Neural cell (in vitro differentiated cells): ENCODE measurements at regions not wholly inside any gene's neighbourhood (a gene's known extent, or its start where the extent isn't known, plus 50 kb on each side); places are given as distances from the start of the nearest gene placed in this dataset.

Experiments used
- H2AFZ ChIP-seq: fragments of 200-600, 300-800 bp; sonication (generic), shearing (Covaris generic); 2 replicates; pipeline ENCODE4 v1.6.0; 2014; ENCODE audit warnings: low read depth, mild to moderate bottlenecking, antibody characterized with exemption, low read length, moderate library complexity
- H3F3A ChIP-seq: fragments of 200-600 bp; shearing (Covaris generic); 2 replicates; pipeline ENCODE4 v1.6.1; 2016; ENCODE audit warnings: mild to moderate bottlenecking, moderate library complexity, mixed read lengths, antibody characterized with exemption, low read length; ENCODE audit not compliant: insufficient read depth, poor library complexity, severe bottlenecking
- H3K27ac ChIP-seq: fragments of 200-600, 300-800 bp; sonication (generic), shearing (Covaris generic); 2 replicates; pipeline ENCODE4 v1.5.1; 2014; ENCODE audit warnings: mild to moderate bottlenecking, low read length, moderate library complexity
- H3K27me3 ChIP-seq: fragments of 300-800, 200-600 bp; sonication (generic), shearing (Covaris generic); 2 replicates; pipeline ENCODE4 v1.6.0; 2014; ENCODE audit warnings: mild to moderate bottlenecking, low read depth, low read length, moderate library complexity; ENCODE audit not compliant: insufficient read depth
- H3K36me3 ChIP-seq: fragments of 300-800, 200-600 bp; sonication (generic), shearing (Covaris generic); 2 replicates; pipeline ENCODE4 v1.5.1; 2014; ENCODE audit warnings: mild to moderate bottlenecking, antibody characterized with exemption, low read length, moderate library complexity; ENCODE audit not compliant: insufficient read depth
- H3K4me2 ChIP-seq: fragments of 300-800, 200-600 bp; sonication (generic), shearing (Covaris generic); 2 replicates; pipeline ENCODE4 v1.6.0; 2014; ENCODE audit warnings: mild to moderate bottlenecking, low read length
- H3K4me3 ChIP-seq: fragments of 300-800, 200-600 bp; sonication (generic), shearing (Covaris generic); 2 replicates; pipeline ENCODE4 v1.5.1; 2014; ENCODE audit warnings: mild to moderate bottlenecking, low read length, moderate library complexity
- H3K79me2 ChIP-seq: fragments of 200-600 bp; shearing (Covaris generic); replicated peaks from 2 replicates; pipeline ENCODE4 v1.6.0; 2014; ENCODE audit warnings: mild to moderate bottlenecking, low read length, moderate library complexity; ENCODE audit not compliant: insufficient read depth
- H3K9ac ChIP-seq: fragments of 300-800, 200-600 bp; sonication (generic), shearing (Covaris generic); 2 replicates; pipeline ENCODE4 v1.6.1; 2016; ENCODE audit warnings: mild to moderate bottlenecking, low read length, mixed read lengths
- H3K9me2 ChIP-seq: fragments of 200-600 bp; shearing (Covaris generic); 2 replicates; pipeline ENCODE4 v1.6.1; 2016; ENCODE audit warnings: mild to moderate bottlenecking, low read length, mixed read lengths; ENCODE audit not compliant: insufficient read depth
- H3K9me3 ChIP-seq: fragments of 200-600, 300-800 bp; sonication (generic), shearing (Covaris generic); 2 replicates; pipeline ENCODE4 v1.6.1; 2016; ENCODE audit warnings: mild to moderate bottlenecking, mixed run types, low read length, moderate library complexity, mixed read lengths
- H4K20me1 ChIP-seq: fragments of 200-600 bp; shearing (Covaris generic); 2 replicates; pipeline ENCODE4 v1.6.1; 2016; ENCODE audit warnings: mild to moderate bottlenecking, mixed run types; ENCODE audit not compliant: insufficient read depth
- CTCF ChIP-seq: fragments of 450-650 bp; IDR thresholded peaks from 2 replicates; pipeline ENCODE4 v1.5.1; 2014; ENCODE audit warnings: antibody characterized with exemption, mild to moderate bottlenecking, moderate library complexity; ENCODE audit not compliant: poor library complexity, severe bottlenecking
- EP300 ChIP-seq: fragments of 450-650 bp; conservative IDR thresholded peaks from 2 replicates; pipeline ENCODE4 v1.6.1; 2014; ENCODE audit warnings: antibody characterized with exemption, mild to moderate bottlenecking, moderate library complexity; ENCODE audit not compliant: poor library complexity, severe bottlenecking
- EZH2 ChIP-seq: fragments of 200-600, 300-800 bp; shearing (Covaris generic), sonication (generic); IDR thresholded peaks from 2 replicates; pipeline ENCODE4 v1.6.1; 2014; ENCODE audit warnings: antibody characterized with exemption, low read length, borderline replicate concordance, mild to moderate bottlenecking; ENCODE audit not compliant: insufficient read depth, poor library complexity, severe bottlenecking
- MXI1 ChIP-seq: fragments of 450-650 bp; conservative IDR thresholded peaks from 2 replicates; pipeline ENCODE4 v1.6.1; 2014; ENCODE audit warnings: antibody characterized with exemption, mild to moderate bottlenecking; ENCODE audit not compliant: poor library complexity, severe bottlenecking
- POLR2AphosphoS5 ChIP-seq: IDR thresholded peaks from 2 replicates; pipeline ENCODE4 v1.6.1; 2012
- RAD21 ChIP-seq: fragments of 450-650 bp; conservative IDR thresholded peaks from 2 replicates; pipeline ENCODE4 v1.6.1; 2014; ENCODE audit warnings: antibody characterized with exemption, mild to moderate bottlenecking, moderate library complexity
- REST ChIP-seq: IDR thresholded peaks from 2 replicates; pipeline ENCODE4 v1.6.1; 2012; ENCODE audit warnings: borderline replicate concordance
- SMC3 ChIP-seq: fragments of 450-650 bp; conservative IDR thresholded peaks from 2 replicates; pipeline ENCODE4 v1.6.1; 2014; ENCODE audit warnings: antibody characterized with exemption, mild to moderate bottlenecking, moderate library complexity; ENCODE audit not compliant: poor library complexity
- TAF1 ChIP-seq: IDR thresholded peaks from 2 replicates; pipeline ENCODE4 v1.6.1; 2012; ENCODE audit warnings: low read depth

- Histone ChIP-seq H3K9me3 (no peaks in the 10 kb centered on the region), H2AFZ (no peak overlapping the region), H3K36me3 (no peaks in the 10 kb centered on the region), H3K9me2 (no peaks in the 10 kb centered on the region), H3K4me2 (no peak overlapping the region), H3K27me3 (no peaks in the 10 kb centered on the region), H4K20me1 (no peaks in the 10 kb centered on the region), H3K4me3 (no peak overlapping the region), H3F3A (no peaks in the 10 kb centered on the region), H3K9ac (no peak overlapping the region), H3K27ac (no peak overlapping the region), H3K79me2 (no peaks in the 10 kb centered on the region)
- no peak for TF ChIP-seq TAF1
- no peak for TF ChIP-seq RAD21
- no peak for TF ChIP-seq EZH2
- TF ChIP-seq POLR2AphosphoS5: no peak
- TF ChIP-seq EP300: no peak
- no peak for TF ChIP-seq REST
- TF ChIP-seq SMC3: no peak
- no peak for TF ChIP-seq CTCF
These were observed 301.9 kb upstream of the KYNU start for GRCh38 chr2:142575561-142575960.

GRCh38 chr2:142574388-142574787 lies 303.1 kb upstream of the KYNU start:
- Histone ChIP-seq H3K4me3 (no peak overlapping the region), H3F3A (no peaks in the 10 kb centered on the region), H3K79me2 (no peaks in the 10 kb centered on the region), H4K20me1 (no peaks in the 10 kb centered on the region), H2AFZ (no peak overlapping the region), H3K4me2 (no peak overlapping the region), H3K27ac (no peak overlapping the region), H3K9me3 (no peaks in the 10 kb centered on the region), H3K27me3 (no peaks in the 10 kb centered on the region), H3K9ac (no peak overlapping the region), H3K36me3 (no peaks in the 10 kb centered on the region), H3K9me2 (no peaks in the 10 kb centered on the region)
- TF ChIP-seq EZH2 (no peak), MXI1 (no peak), TAF1 (no peak), REST (no peak), EP300 (no peak), RAD21 (no peak), CTCF (no peak), POLR2AphosphoS5 (no peak), SMC3 (no peak)
